H9 (cell line): ENCODE measurements at regions not wholly inside any gene's neighbourhood (a gene's known extent, or its start where the extent isn't known, plus 50 kb on each side); places are given as distances from the start of the nearest gene placed in this dataset.

Experiments used
- DNase-seq: peaks from one replicate; pipeline ENCODE4 v3.0.0-alpha.2; 2017
- H2AFZ ChIP-seq: one replicate; pipeline ENCODE4 v1.6.1; 2013; ENCODE audit warnings: mild to moderate bottlenecking, low read length, control low read depth, moderate library complexity
- H2AK5ac ChIP-seq: 2 replicates; pipeline ENCODE4 v1.6.1; 2013; ENCODE audit warnings: low read length, control low read depth, mixed read lengths; ENCODE audit not compliant: insufficient read length
- H2BK120ac ChIP-seq: one replicate; pipeline ENCODE4 v1.6.1; 2013; ENCODE audit warnings: low read depth, mild to moderate bottlenecking, low read length, control low read depth, inconsistent platforms; ENCODE audit not compliant: poor library complexity, severe bottlenecking
- H2BK12ac ChIP-seq: 2 replicates; pipeline ENCODE4 v1.6.1; 2013; ENCODE audit warnings: low read length, control low read depth, mixed read lengths, low read depth; ENCODE audit not compliant: insufficient read length
- H2BK15ac ChIP-seq: 2 replicates; pipeline ENCODE4 v1.6.1; 2013; ENCODE audit warnings: low read depth, low read length, control low read depth
- H2BK20ac ChIP-seq: one replicate; pipeline ENCODE4 v1.6.1; 2013; ENCODE audit warnings: low read depth, mild to moderate bottlenecking, low read length, control low read depth, inconsistent platforms; ENCODE audit not compliant: poor library complexity, severe bottlenecking
- H2BK5ac ChIP-seq: 2 replicates; pipeline ENCODE4 v1.6.1; 2013; ENCODE audit warnings: low read length, control low read depth, mixed read lengths; ENCODE audit not compliant: insufficient read length
- H3K14ac ChIP-seq: 2 replicates; pipeline ENCODE4 v1.6.1; 2013; ENCODE audit warnings: low read length, control low read depth; ENCODE audit not compliant: insufficient read depth
- H3K18ac ChIP-seq: 2 replicates; pipeline ENCODE4 v1.6.1; 2013; ENCODE audit warnings: low read depth, mild to moderate bottlenecking, mixed read lengths, low read length, control low read depth; ENCODE audit not compliant: insufficient read length
- H3K23ac ChIP-seq: 2 replicates; pipeline ENCODE4 v1.6.1; 2013; ENCODE audit warnings: low read length, control low read depth, mixed read lengths, low read depth; ENCODE audit not compliant: insufficient read length
- H3K23me2 ChIP-seq: 2 replicates; pipeline ENCODE4 v1.6.1; 2013; ENCODE audit warnings: low read depth, mild to moderate bottlenecking, mixed read lengths, low read length, control low read depth; ENCODE audit not compliant: insufficient read length, poor library complexity, severe bottlenecking
- H3K27ac ChIP-seq: 2 replicates; pipeline ENCODE4 v1.5.1; 2013; ENCODE audit warnings: low read length, control low read depth, mixed read lengths, low read depth; ENCODE audit not compliant: insufficient read length
- H3K27me3 ChIP-seq: 2 replicates; pipeline ENCODE4 v1.6.1; 2013; ENCODE audit warnings: low read length, control low read depth, inconsistent platforms; ENCODE audit not compliant: insufficient read depth
- H3K4ac ChIP-seq: 2 replicates; pipeline ENCODE4 v1.6.1; 2013; ENCODE audit warnings: low read depth, mild to moderate bottlenecking, control low read depth, inconsistent platforms, low read length, moderate library complexity
- H3K4me1 ChIP-seq: 2 replicates; pipeline ENCODE4 v1.6.1; 2013; ENCODE audit warnings: low read length, control low read depth, inconsistent platforms; ENCODE audit not compliant: insufficient read depth
- H3K4me2 ChIP-seq: 2 replicates; pipeline ENCODE4 v1.6.1; 2013; ENCODE audit warnings: low read length, control low read depth, mixed read lengths; ENCODE audit not compliant: insufficient read length, insufficient read depth
- H3K56ac ChIP-seq: 2 replicates; pipeline ENCODE4 v1.6.1; 2013; ENCODE audit warnings: low read depth, mild to moderate bottlenecking, mixed read lengths, low read length, control low read depth; ENCODE audit not compliant: insufficient read length
- H3K79me1 ChIP-seq: 2 replicates; pipeline ENCODE4 v1.6.1; 2013; ENCODE audit warnings: low read depth, mild to moderate bottlenecking, moderate library complexity, low read length, control low read depth, inconsistent platforms; ENCODE audit not compliant: insufficient read depth, poor library complexity, severe bottlenecking
- H3K79me2 ChIP-seq: 2 replicates; pipeline ENCODE4 v1.6.1; 2013; ENCODE audit warnings: low read length, control low read depth, inconsistent platforms; ENCODE audit not compliant: insufficient read depth
- H3K9ac ChIP-seq: 2 replicates; pipeline ENCODE4 v1.6.1; 2013; ENCODE audit warnings: low read length, control low read depth, mixed read lengths; ENCODE audit not compliant: insufficient read length; ENCODE audit errors: extremely low read depth
- H3K9me3 ChIP-seq: one replicate; pipeline ENCODE4 v1.6.1; 2013; ENCODE audit warnings: low read depth, low read length, inconsistent platforms; ENCODE audit not compliant: control insufficient read depth
- H3T11ph ChIP-seq: one replicate; pipeline ENCODE4 v1.6.1; 2013; ENCODE audit warnings: mild to moderate bottlenecking, low read length, control low read depth, inconsistent platforms
- H4K20me1 ChIP-seq: one replicate; pipeline ENCODE4 v1.6.1; 2013; ENCODE audit not compliant: control insufficient read depth, insufficient read length, insufficient read depth
- H4K5ac ChIP-seq: 2 replicates; pipeline ENCODE4 v1.6.1; 2013; ENCODE audit warnings: low read depth, mild to moderate bottlenecking, mixed read lengths, low read length, control low read depth; ENCODE audit not compliant: insufficient read length
- H4K8ac ChIP-seq: replicated peaks from 2 replicates; pipeline ENCODE4 v1.6.1; 2013; ENCODE audit warnings: low read length, control low read depth, mixed read lengths, low read depth; ENCODE audit not compliant: insufficient read length
- H4K91ac ChIP-seq: 2 replicates; pipeline ENCODE4 v1.6.1; 2013; ENCODE audit warnings: low read depth, mild to moderate bottlenecking, moderate library complexity, mixed read lengths, low read length, control low read depth; ENCODE audit not compliant: insufficient read length
- H3K27ac Mint-ChIP-seq, 3 experiments: 2 replicates in 2 of 3; 3 replicates in 1 of 3; pipeline ENCODE4 v1.8.0; 2020 to 2021; ENCODE audit warnings: mixed read lengths in 3 of 3, mild to moderate bottlenecking in 1 of 3, moderate library complexity in 1 of 3
- H3K27me3 Mint-ChIP-seq: 2 replicates; pipeline ENCODE4 v1.8.0; 2021; ENCODE audit warnings: low read depth, mild to moderate bottlenecking, moderate library complexity, mixed read lengths
- H3K36me3 Mint-ChIP-seq, 3 experiments: 2 replicates in 2 of 3; 3 replicates in 1 of 3; pipeline ENCODE4 v1.8.0; 2020 to 2021; ENCODE audit warnings: low read depth in 3 of 3, mixed read lengths in 3 of 3; ENCODE audit not compliant: insufficient read depth in 1 of 3
- H3K4me1 Mint-ChIP-seq, 2 experiments: 2 replicates each; pipeline ENCODE4 v1.8.0; 2020; ENCODE audit warnings: mixed read lengths in 2 of 2
- H3K4me3 Mint-ChIP-seq, 2 experiments: 2 replicates in 1 of 2; 3 replicates in 1 of 2; pipeline ENCODE4 v1.8.0; 2020 to 2021; ENCODE audit warnings: mild to moderate bottlenecking in 2 of 2, mixed read lengths in 2 of 2, moderate library complexity in 1 of 2
- H3K9me3 Mint-ChIP-seq, 2 experiments: 2 replicates in 1 of 2; 3 replicates in 1 of 2; pipeline ENCODE4 v1.8.0; 2020; ENCODE audit warnings: mild to moderate bottlenecking in 2 of 2, mixed read lengths in 2 of 2, moderate library complexity in 1 of 2
- WGBS: extraction: QIAGEN DNeasy Blood & Tissue Kit; methylation state at CpG from one replicate; pipeline ENCODE4 v1.1.7; 2013; ENCODE audit warnings: missing lambda C conversion rate, low lambda C conversion rate, mixed read lengths; ENCODE audit not compliant: insufficient read length; ENCODE audit errors: extremely low coverage; 5-methylcytosine and 5-hydroxymethylcytosine counted together
- TF ChIP-seq, protein P1 (sequence below): fragments of 200-600 bp; sonication (generic); conservative IDR thresholded peaks from 3 replicates; pipeline ENCODE4 v1.8.0; 2021; ENCODE audit warnings: antibody characterized with exemption, mild to moderate bottlenecking

DNA sequence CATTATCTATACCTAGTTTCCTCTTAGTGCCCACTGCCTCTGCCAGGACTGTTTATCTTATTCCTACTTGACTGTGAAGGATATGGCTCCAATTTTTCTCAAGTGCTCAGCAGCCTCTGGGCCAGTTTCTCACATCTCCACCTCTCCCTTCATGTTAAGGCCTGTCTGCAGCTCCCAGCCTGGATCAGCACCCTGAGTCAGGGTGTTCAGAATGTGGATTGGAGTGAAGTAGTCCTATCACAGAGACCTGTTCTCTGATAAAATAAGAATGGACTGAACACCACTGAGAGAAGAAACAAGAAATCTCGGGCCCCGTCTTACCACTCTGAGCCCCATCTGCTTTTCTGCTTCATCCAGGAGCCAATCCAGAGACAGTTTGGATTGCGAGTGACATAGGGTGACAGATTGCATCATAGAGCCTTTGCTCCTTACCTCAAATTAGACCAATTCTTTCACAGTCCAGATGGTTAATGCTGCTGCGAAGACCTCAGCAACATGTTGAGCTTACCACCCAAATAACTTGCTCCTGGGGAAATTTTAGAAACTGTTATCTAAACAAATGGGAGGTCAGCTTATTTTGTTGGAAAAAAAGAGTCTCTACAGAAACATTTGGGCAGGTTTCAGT, 473.1 kb downstream of the PDZRN4 start:
- no CpG with 5 or more reads among the region's 4 CpGs for WGBS
- Mint-ChIP-seq H3K36me3 (peaks cover 0 to 6% (median 0%) of the 10 kb centered on the region in 3 experiments; a peak in 1 of 7 replicates), H3K27me3 (no peaks in the 10 kb centered on the region; the same call in 1 of the 2 replicates), H3K27ac (no peak overlapping the region), H3K9me3 (peaks cover 3% of the 10 kb centered on the region in 2 experiments; a peak in 3 of 5 replicates), H3K4me1 (peaks cover 0 to 2% of the 10 kb centered on the region in 2 experiments; a peak in 1 of 4 replicates), H3K4me3 (no peak overlapping the region)
- Histone ChIP-seq H3K23ac (no peak overlapping the region), H2BK5ac (no peak overlapping the region), H3K27me3 (no peaks in the 10 kb centered on the region), H3K4ac (no peak overlapping the region), H2BK12ac (no peak overlapping the region), H2AK5ac (no peak overlapping the region), H3K79me2 (no peaks in the 10 kb centered on the region), H3K4me1 (no peaks in the 10 kb centered on the region), H2BK15ac (no peak overlapping the region), H2AFZ (no peak overlapping the region), H3K23me2 (no peaks in the 10 kb centered on the region), H3T11ph (no peak overlapping the region), H3K14ac (no peak overlapping the region), H2BK20ac (no peak overlapping the region), H3K18ac (no peak overlapping the region), H3K4me2 (no peak overlapping the region), H4K20me1 (no peaks in the 10 kb centered on the region), H3K79me1 (no peaks in the 10 kb centered on the region), H4K91ac (no peak overlapping the region), H3K56ac (no peak overlapping the region), H3K9me3 (no peaks in the 10 kb centered on the region), H3K9ac (no peak overlapping the region), H4K8ac (no peak overlapping the region), H4K5ac (no peak overlapping the region), H2BK120ac (no peak overlapping the region), H3K27ac (no peak overlapping the region)
- no peak for DNase-seq
- TF ChIP-seq, protein P1, sequence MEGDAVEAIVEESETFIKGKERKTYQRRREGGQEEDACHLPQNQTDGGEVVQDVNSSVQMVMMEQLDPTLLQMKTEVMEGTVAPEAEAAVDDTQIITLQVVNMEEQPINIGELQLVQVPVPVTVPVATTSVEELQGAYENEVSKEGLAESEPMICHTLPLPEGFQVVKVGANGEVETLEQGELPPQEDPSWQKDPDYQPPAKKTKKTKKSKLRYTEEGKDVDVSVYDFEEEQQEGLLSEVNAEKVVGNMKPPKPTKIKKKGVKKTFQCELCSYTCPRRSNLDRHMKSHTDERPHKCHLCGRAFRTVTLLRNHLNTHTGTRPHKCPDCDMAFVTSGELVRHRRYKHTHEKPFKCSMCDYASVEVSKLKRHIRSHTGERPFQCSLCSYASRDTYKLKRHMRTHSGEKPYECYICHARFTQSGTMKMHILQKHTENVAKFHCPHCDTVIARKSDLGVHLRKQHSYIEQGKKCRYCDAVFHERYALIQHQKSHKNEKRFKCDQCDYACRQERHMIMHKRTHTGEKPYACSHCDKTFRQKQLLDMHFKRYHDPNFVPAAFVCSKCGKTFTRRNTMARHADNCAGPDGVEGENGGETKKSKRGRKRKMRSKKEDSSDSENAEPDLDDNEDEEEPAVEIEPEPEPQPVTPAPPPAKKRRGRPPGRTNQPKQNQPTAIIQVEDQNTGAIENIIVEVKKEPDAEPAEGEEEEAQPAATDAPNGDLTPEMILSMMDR = no peak
